GM21423 (cell line): ENCODE measurements at regions not wholly inside any gene's neighbourhood (a gene's known extent, or its start where the extent isn't known, plus 50 kb on each side); places are given as distances from the start of the nearest gene placed in this dataset.

Source experiments
- ATAC-seq: cut with Tn5 transposase; IDR thresholded peaks from one replicate; pipeline ENCODE4 v1.9.1; 2021; ENCODE audit warnings: mild to moderate bottlenecking, moderate library complexity; ENCODE audit not compliant: unreplicated experiment

DNA sequence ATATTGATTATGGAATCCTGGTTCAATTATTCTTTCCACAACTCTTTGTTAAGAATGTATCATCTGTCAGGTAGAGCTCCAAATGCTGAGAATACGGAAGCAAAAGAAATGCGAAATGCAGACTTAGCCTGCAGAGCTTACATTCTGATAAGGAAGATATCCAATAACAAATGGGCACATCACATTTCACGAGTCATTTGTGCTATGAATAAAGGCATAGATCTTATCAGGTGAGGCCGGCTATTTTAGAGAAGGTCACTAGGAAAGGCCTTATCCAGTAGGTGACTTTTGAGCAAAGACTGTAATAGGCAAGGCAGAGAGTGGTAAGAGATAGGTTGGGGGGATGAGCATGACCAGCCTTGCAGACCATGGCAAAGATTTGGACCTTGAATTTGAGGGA lies 174.3 kb upstream of the SERPINE2 start:
- no peak for ATAC-seq

DNA sequence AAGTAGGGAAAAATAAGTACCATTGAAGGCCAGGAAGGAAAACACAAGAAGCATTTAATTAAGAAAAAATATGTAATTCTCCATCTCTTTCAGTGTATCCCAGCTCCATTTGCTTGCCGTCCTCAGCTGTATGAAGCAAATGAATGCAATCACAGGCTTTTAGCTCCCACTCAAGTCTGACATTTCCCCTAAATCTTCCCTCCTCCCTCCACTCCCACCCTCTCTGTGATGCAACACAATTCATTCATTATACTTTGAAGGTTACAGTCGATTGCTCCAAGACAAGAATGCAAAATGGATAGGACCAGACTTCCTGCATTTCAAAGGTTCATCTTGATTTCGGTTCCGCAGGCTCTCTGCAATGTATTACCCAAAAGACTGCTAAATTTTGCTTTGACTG lies 172.7 kb upstream of the SERPINE2 start:
- ATAC-seq, result no peak

DNA sequence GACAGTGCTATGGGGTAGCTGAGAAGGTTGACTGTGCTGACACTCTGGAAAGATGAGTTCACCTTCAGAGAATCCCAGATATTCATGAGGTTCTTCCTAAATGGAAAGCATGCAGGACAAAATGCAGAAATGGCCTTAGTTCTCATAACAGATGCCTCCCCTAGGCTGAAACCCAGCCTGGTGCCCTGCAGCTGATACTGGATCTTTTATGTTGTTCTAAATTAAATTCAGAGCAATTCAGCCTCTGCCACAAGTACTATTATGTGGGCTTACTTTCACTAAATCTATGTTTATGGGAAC lies 172.0 kb upstream of the SERPINE2 start:
- no peak for ATAC-seq

DNA sequence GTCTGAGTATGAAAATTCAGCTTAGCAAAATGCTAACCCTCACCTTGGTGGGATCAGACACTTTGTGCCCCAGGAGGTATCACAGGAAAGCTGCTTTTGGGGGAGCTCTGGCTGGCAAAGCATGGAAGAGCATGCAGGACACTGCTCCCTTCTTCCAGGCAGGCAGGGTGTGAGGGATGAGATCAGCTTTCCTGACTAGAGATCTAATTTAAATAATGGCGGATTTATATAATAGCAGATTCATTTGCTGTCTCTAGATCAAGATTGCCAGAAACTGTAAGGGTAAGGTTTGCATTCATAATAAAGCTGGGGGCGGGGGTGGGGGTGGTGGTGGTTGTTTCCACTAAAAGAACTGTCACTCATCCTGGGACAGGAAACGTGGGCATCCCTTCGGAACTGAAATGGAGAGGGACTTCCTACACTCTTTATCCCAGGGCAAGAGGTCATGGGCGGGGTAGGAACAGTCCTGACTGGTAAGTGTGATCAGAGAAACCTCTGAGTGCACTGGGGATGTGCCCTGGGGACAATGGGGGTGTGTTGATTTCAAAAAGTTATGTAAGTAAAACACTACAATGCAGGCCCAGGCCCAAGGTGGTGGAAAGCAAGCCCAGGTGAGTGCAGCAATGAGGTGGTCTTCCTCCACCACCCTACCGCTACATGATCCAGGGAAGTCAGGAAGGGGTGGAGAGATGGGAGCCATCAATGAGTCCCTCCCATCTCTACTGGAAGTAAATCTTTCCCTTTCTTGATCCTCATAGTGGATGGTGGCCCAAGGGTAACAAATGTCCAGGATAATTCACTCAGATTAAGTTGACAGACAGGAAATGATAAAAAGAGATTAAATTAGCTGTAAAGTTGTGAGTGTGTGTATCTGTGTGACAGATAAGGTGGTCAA lies 171.4 kb upstream of the SERPINE2 start:
- ATAC-seq, result no peak

DNA sequence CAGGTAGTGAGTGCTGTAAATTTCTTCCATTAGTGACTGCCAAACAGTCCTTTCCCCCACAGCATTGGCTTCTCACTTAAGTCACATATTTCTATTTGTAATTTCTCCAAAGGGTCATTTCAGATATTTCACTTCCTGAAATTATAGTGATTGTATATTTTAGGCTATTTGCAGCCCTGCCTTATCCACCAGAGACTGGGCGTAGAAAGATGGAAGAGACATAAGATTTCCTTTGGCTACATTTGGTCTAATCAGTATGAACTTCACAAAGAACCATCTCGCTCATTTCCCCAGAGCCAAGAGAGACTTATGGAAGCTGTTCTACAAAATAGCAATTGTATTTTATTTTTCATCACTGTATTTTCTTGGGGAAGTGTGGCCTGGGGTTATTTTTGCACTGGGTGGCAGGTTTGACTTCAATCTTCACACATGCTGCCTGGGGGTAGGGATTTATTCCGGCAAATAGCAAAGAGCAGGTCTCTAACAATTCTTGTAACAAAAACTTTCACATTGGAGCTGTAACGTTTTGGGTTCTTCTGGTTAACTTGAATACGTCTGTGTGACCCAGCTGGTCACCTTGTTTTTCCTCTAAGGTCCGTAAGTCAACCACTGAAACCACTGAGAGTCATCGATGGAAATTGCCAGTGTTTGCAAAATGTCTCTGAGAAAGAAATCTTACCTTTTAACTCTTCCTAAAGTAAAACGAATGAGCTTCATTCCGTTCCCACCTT lies 170.6 kb upstream of the SERPINE2 start:
- ATAC-seq, result no peak

DNA sequence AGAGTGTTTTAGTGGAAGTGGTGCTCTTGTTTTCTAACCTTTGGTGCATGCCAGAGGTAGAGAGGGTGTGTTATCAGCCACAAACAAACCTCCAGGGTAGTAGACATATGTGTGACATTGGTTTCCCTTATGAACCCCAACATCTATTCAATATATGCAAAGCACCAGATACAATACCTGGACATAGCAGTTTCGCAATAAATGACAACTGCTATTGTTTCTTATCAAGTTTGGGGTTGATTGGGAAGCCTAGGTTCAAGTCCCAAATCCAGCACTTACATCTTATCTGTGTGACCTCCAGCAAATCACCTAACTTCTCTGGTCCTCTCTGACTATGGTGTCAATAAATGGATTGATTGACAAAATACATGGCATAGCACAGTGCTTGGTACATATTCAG lies 169.4 kb upstream of the SERPINE2 start:
- ATAC-seq, result no peak

DNA sequence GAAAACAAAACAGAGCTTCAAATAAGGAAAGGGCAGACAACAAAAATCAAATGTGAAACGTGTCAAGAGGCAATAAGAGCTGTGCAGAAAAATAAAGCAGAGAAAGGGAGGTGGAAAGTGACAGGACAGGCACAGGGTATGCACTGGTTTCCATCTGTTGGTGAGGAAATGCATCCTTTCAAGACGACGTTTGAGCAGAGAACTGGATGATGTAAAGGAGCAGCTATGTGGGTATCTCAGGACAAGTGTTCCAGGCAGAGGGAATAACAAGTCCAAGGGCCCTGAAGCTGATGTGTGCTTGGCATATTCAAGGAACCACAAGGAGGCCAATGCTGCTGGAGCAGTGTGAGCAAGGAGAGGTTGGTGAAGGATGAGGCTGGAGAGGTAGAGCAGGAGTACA lies 168.9 kb upstream of the SERPINE2 start:
- no peak for ATAC-seq

DNA sequence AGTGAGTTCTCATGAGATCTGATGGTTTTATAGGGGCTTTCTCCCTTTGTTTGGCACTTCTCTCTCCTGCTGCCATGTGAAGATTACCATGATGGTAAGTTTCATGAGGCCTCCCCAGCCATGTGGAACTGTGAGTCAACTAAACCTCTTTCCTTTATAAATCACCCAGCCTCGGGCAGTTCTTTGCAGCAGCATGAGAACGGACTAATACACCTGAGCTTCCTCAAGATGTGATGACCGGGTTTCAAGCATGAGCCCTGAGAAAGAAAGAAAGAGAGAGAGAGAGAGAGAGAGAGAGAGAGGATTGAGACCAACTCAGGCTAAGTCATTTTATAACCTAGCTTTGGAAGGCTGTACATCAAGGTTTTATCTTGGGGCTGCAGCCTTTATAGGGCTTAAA lies 167.7 kb upstream of the SERPINE2 start:
- ATAC-seq, result no peak

DNA sequence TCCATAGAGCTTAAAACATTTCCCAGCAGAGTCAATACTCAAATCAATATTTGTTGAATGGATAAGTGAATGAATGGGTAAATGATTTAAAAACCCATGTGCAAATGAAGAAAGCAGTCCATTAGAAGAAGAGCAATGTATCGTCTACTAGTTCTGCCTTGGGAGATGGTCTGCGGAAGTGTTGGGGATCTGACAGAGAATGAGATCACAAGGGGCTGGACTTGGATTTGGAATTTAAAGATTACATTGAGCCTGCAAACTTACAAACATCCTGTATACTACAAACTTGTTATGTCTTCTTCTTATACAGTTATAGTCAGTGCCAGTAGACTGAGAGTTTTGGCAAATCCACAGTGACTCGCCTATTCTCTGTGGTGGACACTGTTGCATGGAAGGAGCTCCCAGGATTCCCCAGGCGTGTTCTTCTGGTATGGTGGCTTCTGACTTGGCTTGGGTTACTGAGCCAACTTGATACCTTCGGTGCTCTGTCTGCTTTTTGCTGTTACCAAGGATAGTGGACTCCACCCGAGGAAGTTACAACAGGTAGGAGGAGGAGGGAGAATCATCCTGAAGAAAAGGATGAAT lies 163.3 kb upstream of the SERPINE2 start:
- ATAC-seq, result no peak

DNA sequence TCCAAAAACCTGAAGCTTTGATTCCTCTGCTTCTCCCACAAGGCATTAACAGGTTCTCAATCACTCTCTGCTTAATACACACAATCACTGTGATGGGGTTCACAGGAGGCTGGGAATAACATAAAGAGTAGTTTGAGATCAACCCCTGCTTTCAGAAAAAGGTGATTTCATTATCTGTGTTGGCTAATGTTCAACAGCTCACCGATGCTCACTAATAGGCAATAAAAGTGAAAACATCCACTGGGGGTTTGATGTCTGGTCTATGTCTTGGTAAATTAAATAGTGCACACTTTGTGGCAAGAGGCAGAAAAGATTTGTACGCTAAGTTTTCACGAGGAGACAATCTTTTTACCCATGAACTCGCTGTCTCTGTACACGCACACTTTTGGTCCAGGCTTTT lies 159.3 kb upstream of the SERPINE2 start:
- no peak for ATAC-seq

DNA sequence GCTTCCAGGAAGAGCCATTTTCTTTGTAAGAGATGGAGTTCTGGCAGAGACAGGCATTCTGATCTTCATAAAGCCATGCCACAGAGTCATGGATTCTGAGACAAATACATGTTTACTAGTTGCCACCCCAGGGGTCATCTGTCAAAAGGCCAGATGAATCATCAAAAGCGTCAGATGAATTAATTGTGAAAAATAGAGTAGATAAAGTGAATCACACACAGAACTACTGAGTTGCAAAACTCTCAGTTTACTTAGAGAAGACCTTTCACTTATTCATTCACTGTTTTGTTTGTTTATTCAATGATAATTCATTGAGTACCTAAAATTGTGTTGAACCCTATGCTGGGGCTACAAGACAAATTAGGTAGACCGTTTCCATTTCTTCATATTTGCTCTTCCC lies 157.7 kb upstream of the SERPINE2 start:
- ATAC-seq, result no peak

DNA sequence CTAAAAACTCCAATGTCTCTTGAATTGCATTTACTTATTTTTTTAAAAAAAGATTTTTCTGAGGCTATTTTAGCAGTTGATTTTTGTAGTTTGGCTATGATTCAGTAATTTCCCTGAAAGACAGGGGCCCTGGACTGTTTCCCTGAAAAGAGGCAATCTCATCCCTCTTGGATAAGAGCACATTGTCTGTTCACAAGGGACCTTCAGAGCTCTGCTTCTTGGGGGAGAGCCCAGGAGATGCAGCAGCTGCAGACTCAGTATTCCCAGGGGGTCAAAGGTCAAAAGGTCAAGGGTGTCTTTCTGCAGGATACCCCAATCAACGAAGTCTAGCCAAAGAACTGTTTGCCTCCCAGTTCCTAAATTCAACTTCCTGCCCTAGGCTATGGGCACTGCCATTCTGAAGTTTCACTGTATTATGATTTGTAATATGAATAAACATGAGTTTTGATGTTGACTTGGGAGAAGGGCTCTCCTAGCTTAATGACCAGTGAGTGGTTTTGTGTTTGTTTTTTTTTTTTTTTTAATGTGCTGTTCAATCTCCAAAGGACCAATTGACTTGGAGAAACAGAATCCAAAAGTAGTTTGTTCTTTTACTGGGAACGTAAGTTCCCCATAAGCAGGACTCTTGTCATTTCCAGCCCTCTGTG lies 157.0 kb upstream of the SERPINE2 start:
- no peak for ATAC-seq

DNA sequence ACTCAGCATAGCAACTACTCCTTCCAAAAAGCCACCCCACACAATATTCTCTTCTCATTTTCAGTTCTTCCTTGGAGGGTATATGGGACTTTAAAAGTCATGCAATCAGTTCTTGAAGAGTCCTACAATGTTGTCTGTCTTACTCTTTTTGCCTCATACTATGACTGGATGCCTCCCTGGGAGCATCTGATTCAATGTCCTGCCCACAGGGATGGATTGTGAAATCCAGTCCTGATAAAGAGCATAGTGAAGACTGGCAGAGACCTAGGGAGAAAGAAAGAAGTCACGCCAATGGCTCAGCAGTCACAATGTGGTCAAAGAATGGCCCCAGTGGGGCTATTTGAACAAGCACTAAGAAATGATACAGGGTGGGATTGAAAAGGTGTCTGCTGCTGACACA lies 155.1 kb upstream of the SERPINE2 start:
- no peak for ATAC-seq

DNA sequence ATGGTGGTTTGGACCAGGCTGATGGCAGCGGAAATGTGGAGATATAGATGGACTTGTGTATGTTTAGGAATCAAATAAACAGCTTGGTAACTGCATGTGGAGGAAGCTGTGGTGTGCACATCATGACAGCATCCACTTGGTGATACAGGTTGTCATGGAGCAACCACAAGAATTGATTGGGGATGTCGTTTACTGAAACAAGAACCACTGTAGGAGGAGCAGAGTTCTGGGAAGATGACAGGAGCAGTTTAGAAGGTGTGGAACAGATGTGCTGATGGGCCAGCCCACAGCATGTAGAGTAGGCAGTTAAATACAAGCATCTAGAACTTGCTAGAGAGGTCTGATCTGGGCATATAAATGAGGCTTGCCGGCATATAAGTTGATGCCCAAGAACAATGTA lies 152.4 kb upstream of the SERPINE2 start:
- ATAC-seq, result no peak

DNA sequence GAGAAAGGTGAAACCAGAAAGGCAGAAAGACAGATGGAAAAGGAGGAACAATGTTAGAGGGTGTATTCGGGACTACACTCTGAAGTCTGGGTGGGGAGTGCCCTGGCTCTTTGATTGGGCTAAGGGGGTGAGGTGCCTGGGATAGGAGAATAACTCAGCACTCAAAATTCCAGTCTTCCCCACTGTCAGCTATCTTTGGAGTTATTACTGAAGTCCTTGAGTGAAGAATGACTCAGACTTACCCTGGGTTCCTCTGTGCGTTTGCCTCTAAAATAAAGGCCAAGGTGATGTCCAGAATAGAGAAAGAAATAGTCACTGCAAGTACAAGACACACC lies 151.8 kb upstream of the SERPINE2 start:
- no peak for ATAC-seq

DNA sequence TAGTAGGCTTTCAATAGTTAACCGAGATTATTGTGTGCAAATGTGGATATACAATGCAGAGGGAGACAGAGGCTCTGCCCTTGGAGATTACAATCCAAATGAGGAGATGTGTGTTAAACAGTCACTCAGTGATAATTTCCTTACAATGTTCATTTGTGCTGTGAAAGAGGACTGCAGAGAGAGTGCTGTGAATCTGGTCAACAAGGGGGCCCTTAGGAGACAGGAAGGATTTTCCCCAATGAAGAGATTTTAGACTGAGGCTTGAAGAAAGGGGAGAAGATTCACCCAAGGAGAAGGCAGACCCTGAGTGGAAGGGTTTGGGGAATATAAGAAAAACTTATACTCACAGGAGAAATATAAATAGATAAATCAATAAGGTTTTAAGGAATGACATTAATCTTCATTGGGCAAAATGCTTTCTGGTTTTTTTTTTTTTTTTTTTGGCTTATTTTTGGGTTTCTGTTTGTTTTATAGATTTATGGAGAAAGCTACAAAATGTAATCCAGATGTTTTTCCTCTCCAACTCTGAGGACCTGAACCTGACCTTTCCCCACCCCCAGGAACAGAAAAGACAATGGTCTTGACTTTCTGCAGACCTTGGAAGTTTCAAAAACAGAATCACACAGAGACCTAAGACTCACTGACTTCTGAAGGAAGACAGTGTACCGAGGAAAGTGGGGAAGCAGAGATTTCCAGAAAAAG lies 151.3 kb upstream of the SERPINE2 start:
- ATAC-seq, result no peak

DNA sequence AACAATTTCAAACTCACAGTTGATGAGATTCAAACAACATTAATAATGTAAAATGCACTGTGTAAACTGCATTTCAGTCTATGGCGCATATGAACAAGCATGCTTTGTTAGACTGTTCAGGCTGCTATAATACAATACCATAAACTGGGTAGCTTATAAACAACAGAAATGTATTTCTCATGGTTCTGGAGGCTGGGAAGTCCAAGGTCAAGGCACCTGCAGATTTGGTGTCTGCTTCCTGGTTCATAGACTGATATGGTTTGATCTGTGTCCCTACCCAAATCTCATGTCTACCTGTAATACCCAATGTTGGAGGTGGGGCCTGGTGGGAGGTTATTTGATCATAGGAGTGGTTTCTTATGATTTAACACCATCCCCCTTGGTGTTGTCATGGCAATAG lies 148.1 kb upstream of the SERPINE2 start:
- no peak for ATAC-seq

DNA sequence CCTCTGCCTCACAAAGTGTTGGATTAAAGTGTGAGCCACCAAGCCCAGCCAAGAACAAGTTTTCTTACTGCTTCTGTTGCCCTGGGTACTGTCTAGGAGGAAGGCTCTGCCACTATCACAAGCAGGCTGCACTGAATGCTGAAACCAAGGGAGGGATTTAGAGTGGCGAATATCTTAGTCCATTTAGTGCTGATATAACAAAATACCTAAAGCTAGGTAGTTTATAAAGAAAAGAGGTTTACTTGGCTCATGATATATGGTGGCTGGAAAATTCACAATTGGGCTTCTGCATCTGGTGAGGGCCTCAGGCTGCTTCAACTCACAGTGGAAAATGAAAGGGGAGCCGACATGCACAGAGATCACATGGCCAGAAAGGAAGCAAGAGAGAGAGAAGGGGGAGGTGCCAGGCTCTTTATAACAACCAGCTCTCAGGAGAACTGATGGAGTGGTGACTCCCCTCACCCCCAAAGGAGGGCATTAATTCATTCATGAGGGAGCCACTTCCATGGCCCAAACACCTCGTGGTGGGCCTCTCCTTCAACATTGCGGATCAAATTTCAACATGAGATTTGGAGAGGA lies 146.0 kb upstream of the SERPINE2 start:
- ATAC-seq, result no peak

DNA sequence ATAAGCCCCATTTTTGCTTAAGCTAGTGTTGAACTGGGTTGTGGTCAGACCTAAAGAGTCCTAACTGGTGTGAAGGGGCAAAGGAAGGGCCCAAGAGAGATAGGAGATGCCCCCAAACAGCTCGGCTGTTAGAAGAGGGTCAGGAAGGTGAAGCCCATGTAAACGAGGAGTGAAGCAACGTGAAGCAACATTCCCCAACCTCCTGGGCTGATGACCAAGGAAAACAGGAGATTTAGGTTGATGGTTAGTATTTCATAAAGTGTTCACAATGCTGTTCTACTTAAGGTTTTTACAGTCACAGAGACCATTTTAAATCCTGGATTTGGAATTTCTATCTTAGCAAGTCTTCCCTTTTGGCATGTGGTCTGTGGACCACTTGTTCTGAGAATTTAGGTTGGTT lies 144.0 kb upstream of the SERPINE2 start:
- ATAC-seq, result no peak

DNA sequence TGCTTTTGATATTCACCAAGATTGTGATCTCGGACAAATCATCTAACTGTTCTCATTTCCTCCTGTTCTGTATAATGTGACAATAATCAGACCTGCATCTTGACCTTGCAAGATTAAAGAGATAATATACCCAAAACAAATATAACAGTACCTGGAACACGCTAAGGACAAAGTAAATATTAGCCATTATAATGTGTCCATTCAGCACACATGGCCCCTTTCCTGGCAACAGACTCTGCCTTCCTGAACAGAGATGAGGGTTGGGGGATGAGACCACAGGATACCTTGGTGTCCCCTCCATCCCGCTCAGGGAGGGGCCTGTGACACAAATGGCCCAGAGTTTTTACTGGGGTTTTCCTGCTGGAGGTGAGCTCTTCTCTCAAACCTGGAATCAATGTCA lies 143.4 kb upstream of the SERPINE2 start:
- no peak for ATAC-seq
